Kidney (tissue), 13 donors: ENCODE measurements at regions not wholly inside any gene's neighbourhood (a gene's known extent, or its start where the extent isn't known, plus 50 kb on each side); places are given as distances from the start of the nearest gene placed in this dataset.

Experiments used
- DNase-seq, 5 donors: peaks; one replicate each; pipeline ENCODE4 v3.0.0-alpha.2; 2013 to 2020
- FAIRE-seq: peaks from 2 replicates; lab custom pipeline; 2012; peaks lifted over from hg19 to GRCh38; lab: Jason Lieb, UNC
- H3K27ac ChIP-seq, 2 donors: one replicate each; pipeline ENCODE4 v1.7.0; 2013; ENCODE audit warnings: low read depth in 2 of 2, low read length in 2 of 2, inconsistent platforms in 1 of 2
- H3K27me3 ChIP-seq: one replicate; pipeline ENCODE4 v1.7.1; 2013; ENCODE audit warnings: low read length, inconsistent platforms; ENCODE audit not compliant: control insufficient read depth, insufficient read depth
- H3K36me3 ChIP-seq, 3 donors: one replicate each; pipeline versions ENCODE4 v1.7.0 to v1.7.1; 2013; ENCODE audit warnings: low read length in 3 of 3, control low read depth in 1 of 3, inconsistent platforms in 1 of 3; ENCODE audit not compliant: insufficient read depth in 3 of 3, control insufficient read depth in 2 of 3
- H3K4me1 ChIP-seq, 3 donors: one replicate each; pipeline versions ENCODE4 v1.7.0 to v1.7.1; 2013; ENCODE audit warnings: low read length in 3 of 3, inconsistent platforms in 1 of 3, low read depth in 1 of 3; ENCODE audit not compliant: control insufficient read depth in 2 of 3, insufficient read depth in 2 of 3
- H3K4me3 ChIP-seq, 3 donors: one replicate each; pipeline versions ENCODE4 v1.7.0 to v1.8.1; 2013; ENCODE audit warnings: low read length in 3 of 3, control low read depth in 1 of 3, inconsistent platforms in 1 of 3
- H3K9ac ChIP-seq, 3 donors: one replicate each; pipeline versions ENCODE4 v1.7.0 to v1.7.1; 2013; ENCODE audit warnings: low read length in 3 of 3, control low read depth in 1 of 3, inconsistent platforms in 1 of 3
- H3K9me3 ChIP-seq, 3 donors: one replicate each; pipeline versions ENCODE4 v1.7.0 to v1.7.1; 2013; ENCODE audit warnings: low read length in 3 of 3, control low read depth in 1 of 3, inconsistent platforms in 1 of 3; ENCODE audit not compliant: control insufficient read depth in 2 of 3, insufficient read depth in 1 of 3
- intact Hi-C: fragments of 100-400 bp; cut with DNase I; formaldehyde crosslinking; loops from one replicate; pipeline ENCODE4 v1.11.1; 2022
- TF ChIP-seq, protein P1 (sequence below): IDR thresholded peaks from 3 replicates; pipeline ENCODE4 v1.5.1; 2012; ENCODE audit warnings: mild to moderate bottlenecking, moderate library complexity, borderline replicate concordance; ENCODE audit not compliant: insufficient read depth; ENCODE audit errors: extremely low read depth
- donor health status: control.
- donor health status: control.
- donor health status: control.
- donor health status: control.
- donor health status: control.
- donor health status: DM: yes; HTN: yes; CAD: no.
- donor health status: Normal renal cell carcinoma (clear cell type).

DNA sequence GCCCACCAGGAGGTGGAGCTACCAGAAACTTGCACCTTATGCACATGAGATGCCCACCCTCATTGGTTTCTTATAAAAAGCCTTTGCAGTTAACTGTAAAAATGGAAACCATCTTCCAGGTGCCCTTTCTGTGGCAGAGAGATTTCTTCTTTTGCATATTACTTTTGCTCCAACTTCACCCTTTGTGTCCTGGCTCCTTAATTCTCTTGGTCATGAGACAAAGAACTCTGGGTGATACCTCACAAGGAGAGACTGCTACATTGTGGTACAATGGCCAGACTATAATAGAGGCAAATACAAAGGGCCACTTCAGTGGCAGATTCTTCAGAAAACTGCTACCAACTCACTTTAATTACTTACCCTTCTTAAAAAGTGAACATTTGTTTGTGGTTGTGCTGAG is 76.4 kb upstream of the PTER start:
- TF ChIP-seq, protein P1, sequence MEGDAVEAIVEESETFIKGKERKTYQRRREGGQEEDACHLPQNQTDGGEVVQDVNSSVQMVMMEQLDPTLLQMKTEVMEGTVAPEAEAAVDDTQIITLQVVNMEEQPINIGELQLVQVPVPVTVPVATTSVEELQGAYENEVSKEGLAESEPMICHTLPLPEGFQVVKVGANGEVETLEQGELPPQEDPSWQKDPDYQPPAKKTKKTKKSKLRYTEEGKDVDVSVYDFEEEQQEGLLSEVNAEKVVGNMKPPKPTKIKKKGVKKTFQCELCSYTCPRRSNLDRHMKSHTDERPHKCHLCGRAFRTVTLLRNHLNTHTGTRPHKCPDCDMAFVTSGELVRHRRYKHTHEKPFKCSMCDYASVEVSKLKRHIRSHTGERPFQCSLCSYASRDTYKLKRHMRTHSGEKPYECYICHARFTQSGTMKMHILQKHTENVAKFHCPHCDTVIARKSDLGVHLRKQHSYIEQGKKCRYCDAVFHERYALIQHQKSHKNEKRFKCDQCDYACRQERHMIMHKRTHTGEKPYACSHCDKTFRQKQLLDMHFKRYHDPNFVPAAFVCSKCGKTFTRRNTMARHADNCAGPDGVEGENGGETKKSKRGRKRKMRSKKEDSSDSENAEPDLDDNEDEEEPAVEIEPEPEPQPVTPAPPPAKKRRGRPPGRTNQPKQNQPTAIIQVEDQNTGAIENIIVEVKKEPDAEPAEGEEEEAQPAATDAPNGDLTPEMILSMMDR = no peak
- Histone ChIP-seq H3K27ac (no peak overlapping the region), H3K9ac (no peak overlapping the region), H3K4me3 (no peak overlapping the region), H3K4me1 (no peaks in the 10 kb centered on the region), H3K36me3 (no peaks in the 10 kb centered on the region), H3K27me3 (no peaks in the 10 kb centered on the region), H3K9me3 (peaks cover 0 to 11% (median 0%) of the 10 kb centered on the region in 3 donors)
- intact Hi-C loops = no loop called here
- no peak for DNase-seq
- no peak for FAIRE-seq

DNA sequence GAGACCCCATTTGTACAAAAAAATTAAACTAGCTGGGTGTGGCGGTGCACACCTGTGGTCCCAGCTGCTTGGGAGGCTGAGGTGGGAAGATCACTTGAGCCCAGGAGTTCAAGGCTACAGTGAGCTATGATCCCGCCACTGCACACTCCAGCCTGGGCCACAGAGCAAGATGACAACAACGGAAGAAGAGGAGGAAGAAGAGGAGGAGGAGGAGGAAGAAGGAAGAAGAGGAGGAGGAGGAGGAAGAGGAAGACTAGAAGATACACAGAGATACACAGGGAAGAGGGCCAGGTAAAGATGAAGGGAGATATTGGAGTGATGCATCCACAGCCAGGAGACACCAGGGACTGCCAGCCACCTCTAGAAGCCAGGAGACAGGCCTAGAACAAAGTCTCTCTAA is 75.7 kb upstream of the PTER start:
- Histone ChIP-seq H3K9ac (no peak overlapping the region), H3K9me3 (peaks cover 0 to 11% (median 0%) of the 10 kb centered on the region in 3 donors), H3K4me3 (no peak overlapping the region), H3K36me3 (no peaks in the 10 kb centered on the region), H3K27ac (no peak overlapping the region), H3K27me3 (no peaks in the 10 kb centered on the region), H3K4me1 (no peaks in the 10 kb centered on the region)
- TF ChIP-seq, protein P1 = no peak
- no peak for DNase-seq
- no peak for FAIRE-seq
- intact Hi-C loops = no loop called here

GRCh38 chr10:16363741-16364140 is 73.1 kb upstream of the PTER start:
- H3K4me3 ChIP-seq = no peak overlapping the region
- no peaks in the 10 kb centered on the region for H3K27me3 ChIP-seq
- DNase-seq (no peak), FAIRE-seq (no peak)
- TF ChIP-seq, protein P1 = no peak
- peaks cover 0 to 11% (median 2%) of the 10 kb centered on the region in 3 donors for H3K9me3 ChIP-seq
- H3K36me3 ChIP-seq = no peaks in the 10 kb centered on the region
- no peak overlapping the region for H3K9ac ChIP-seq
- H3K27ac ChIP-seq = no peak overlapping the region
- H3K4me1 ChIP-seq = no peaks in the 10 kb centered on the region
- intact Hi-C loops = no loop called here
